HL-60 (cell line): ENCODE measurements at regions not wholly inside any gene's neighbourhood (a gene's known extent, or its start where the extent isn't known, plus 50 kb on each side); places are given as distances from the start of the nearest gene placed in this dataset.
"Not testable (repeated sequence)": the region's sequence is repeated elsewhere in the genome, so short reads cannot be mapped to it uniquely, and the experiment has no call there.

ENCODE experiments used
- DNase-seq, 2 experiments: peaks; one replicate each; pipeline ENCODE4 v3.0.0-alpha.2; 2010 to 2020; ENCODE audit warnings: low read depth in 1 of 2, low spot score in 1 of 2
- H3K27ac ChIP-seq: fragments of 250-450 bp; sonication (Bioruptor Pico); replicated peaks from 2 replicates; pipeline ENCODE4 v1.5.1; 2020; ENCODE audit warnings: mild to moderate bottlenecking, moderate library complexity
- H3K27me3 ChIP-seq: fragments of 250-450 bp; sonication (Bioruptor Pico); 2 replicates; pipeline ENCODE4 v1.5.1; 2021; ENCODE audit warnings: mild to moderate bottlenecking, moderate library complexity; ENCODE audit not compliant: insufficient read depth, poor library complexity, severe bottlenecking
- H3K4me3 ChIP-seq: replicated peaks from 2 replicates; pipeline ENCODE4 v1.5.1; 2011; ENCODE audit warnings: mild to moderate bottlenecking, control low read depth, low read length; ENCODE audit not compliant: insufficient read depth
- GABPA ChIP-seq: IDR thresholded peaks from 2 replicates; pipeline ENCODE4 v1.6.1; 2012; ENCODE audit warnings: low read depth
- POLR2AphosphoS5 ChIP-seq: IDR thresholded peaks from 2 replicates; pipeline ENCODE4 v1.6.1; 2012; ENCODE audit warnings: low read depth
- SPI1 ChIP-seq: IDR thresholded peaks from 2 replicates; pipeline ENCODE4 v1.6.1; 2012; ENCODE audit warnings: low read depth, mild to moderate bottlenecking, borderline replicate concordance
- TF ChIP-seq, protein P1 (sequence below): IDR thresholded peaks from 2 replicates; pipeline ENCODE4 v1.6.1; 2012; ENCODE audit warnings: low read depth; ENCODE audit not compliant: insufficient replicate concordance
- TF ChIP-seq, protein P2 (sequence below): IDR thresholded peaks from one replicate; pipeline ENCODE4 v1.5.1; 2011; ENCODE audit warnings: low read length, control low read depth, inconsistent platforms; ENCODE audit not compliant: insufficient read depth

DNA sequence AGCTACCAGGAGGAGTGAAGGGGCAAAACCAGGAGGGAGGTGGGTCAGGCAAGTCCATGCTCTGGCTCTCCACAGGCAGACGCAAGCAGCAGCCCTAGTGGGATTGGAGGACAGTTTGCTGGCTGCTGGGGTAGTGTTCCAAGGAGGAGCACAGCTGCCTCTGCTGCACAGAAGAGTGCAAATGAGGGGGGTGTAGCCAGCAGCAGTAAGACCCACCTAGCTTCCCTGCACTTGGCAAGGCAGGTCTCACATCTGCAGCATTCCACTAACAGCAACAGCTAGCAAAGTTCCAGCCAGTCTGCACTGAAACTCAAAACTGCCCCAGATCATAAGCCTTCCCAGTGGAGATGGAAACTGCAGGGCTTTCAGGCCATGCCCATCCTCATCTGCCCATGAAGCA lies 405.0 kb downstream of the UTRN start:
- Histone ChIP-seq H3K27ac (no peak overlapping the region), H3K4me3 (no peak overlapping the region), H3K27me3 (no peaks in the 10 kb centered on the region)
- no peak for TF ChIP-seq SPI1
- TF ChIP-seq, protein P1, sequence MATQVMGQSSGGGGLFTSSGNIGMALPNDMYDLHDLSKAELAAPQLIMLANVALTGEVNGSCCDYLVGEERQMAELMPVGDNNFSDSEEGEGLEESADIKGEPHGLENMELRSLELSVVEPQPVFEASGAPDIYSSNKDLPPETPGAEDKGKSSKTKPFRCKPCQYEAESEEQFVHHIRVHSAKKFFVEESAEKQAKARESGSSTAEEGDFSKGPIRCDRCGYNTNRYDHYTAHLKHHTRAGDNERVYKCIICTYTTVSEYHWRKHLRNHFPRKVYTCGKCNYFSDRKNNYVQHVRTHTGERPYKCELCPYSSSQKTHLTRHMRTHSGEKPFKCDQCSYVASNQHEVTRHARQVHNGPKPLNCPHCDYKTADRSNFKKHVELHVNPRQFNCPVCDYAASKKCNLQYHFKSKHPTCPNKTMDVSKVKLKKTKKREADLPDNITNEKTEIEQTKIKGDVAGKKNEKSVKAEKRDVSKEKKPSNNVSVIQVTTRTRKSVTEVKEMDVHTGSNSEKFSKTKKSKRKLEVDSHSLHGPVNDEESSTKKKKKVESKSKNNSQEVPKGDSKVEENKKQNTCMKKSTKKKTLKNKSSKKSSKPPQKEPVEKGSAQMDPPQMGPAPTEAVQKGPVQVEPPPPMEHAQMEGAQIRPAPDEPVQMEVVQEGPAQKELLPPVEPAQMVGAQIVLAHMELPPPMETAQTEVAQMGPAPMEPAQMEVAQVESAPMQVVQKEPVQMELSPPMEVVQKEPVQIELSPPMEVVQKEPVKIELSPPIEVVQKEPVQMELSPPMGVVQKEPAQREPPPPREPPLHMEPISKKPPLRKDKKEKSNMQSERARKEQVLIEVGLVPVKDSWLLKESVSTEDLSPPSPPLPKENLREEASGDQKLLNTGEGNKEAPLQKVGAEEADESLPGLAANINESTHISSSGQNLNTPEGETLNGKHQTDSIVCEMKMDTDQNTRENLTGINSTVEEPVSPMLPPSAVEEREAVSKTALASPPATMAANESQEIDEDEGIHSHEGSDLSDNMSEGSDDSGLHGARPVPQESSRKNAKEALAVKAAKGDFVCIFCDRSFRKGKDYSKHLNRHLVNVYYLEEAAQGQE, result no peak
- TF ChIP-seq POLR2AphosphoS5, result no peak
- TF ChIP-seq, protein P2, sequence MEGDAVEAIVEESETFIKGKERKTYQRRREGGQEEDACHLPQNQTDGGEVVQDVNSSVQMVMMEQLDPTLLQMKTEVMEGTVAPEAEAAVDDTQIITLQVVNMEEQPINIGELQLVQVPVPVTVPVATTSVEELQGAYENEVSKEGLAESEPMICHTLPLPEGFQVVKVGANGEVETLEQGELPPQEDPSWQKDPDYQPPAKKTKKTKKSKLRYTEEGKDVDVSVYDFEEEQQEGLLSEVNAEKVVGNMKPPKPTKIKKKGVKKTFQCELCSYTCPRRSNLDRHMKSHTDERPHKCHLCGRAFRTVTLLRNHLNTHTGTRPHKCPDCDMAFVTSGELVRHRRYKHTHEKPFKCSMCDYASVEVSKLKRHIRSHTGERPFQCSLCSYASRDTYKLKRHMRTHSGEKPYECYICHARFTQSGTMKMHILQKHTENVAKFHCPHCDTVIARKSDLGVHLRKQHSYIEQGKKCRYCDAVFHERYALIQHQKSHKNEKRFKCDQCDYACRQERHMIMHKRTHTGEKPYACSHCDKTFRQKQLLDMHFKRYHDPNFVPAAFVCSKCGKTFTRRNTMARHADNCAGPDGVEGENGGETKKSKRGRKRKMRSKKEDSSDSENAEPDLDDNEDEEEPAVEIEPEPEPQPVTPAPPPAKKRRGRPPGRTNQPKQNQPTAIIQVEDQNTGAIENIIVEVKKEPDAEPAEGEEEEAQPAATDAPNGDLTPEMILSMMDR, result no peak
- no peak for TF ChIP-seq GABPA
- DNase-seq, result no peak

DNA sequence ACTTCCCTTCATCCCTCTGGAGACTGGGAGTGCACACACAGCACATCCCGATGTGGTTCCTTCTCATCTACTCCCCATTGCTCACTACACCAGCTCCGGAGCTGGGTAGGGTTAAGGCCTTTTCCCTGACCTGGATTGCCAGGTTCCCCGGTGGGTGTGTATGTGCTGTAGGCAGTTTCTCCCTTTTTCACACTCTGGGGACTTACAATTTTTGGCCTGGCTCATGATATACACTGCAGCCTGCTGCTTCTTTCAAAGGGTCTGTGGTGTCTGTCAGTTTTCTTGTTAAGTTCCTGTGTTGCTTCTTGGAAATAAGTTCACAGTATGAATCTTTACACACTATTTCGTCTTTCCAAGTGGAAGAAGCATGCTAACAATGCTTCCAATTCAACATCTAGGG lies 405.5 kb downstream of the UTRN start:
- Histone ChIP-seq H3K27ac (no peak overlapping the region), H3K4me3 (no peak overlapping the region), H3K27me3 (no peaks in the 10 kb centered on the region)
- TF ChIP-seq, protein P2, result no peak
- no peak for TF ChIP-seq GABPA
- TF ChIP-seq, protein P1, result no peak
- TF ChIP-seq SPI1, result no peak
- TF ChIP-seq POLR2AphosphoS5, result no peak
- no peak for DNase-seq

DNA sequence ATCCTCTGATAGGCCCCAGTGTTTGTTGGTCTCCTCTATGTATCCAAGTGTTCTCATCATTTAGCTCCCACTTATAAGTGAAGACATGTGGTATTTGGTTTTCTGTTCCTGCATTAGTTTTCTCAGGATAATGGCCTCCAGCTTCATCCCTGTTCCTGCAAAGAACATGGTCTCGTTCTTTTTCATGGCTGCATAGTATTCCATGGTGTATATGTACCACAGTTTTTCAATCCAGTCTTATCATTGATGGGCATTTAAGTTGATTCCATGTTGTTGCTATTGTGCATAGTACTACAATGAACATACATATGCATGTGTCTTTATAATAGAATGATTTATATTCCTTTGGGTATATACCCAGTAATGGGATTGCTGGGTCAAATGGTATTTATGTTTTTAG lies 406.9 kb downstream of the UTRN start:
- H3K27me3 ChIP-seq, DNase-seq, H3K4me3 ChIP-seq, H3K27ac ChIP-seq: not testable (repeated sequence)

DNA sequence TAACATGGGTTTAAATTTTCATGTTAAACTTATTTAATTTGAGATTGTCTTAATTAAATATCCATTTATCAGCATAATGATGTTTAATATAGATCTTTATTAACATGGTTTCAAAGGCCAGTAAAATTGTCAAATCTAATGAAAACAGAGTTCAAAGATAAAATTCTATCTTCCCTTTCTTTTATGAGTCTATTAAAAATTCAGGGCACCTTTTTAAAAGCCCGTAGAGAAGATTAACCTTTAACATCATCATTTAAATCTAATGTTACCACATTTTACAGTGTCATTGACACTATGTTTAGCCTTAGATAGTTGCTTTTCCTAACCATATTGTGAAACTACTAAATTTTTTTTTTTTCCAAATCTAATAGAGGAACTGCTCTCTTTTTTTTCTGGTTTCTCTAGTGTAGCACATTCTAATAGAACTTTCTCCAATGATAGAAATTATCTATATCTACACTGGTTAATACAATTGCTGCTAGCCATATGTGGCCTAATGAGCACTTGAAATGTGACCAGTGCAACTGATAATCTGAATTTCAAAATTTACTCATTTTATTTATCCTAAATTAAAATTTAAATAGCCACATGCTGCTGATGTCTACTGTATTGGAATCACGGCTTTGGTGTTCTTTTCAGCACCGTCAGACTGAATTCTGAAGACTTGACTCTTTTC lies 410.9 kb downstream of the UTRN start:
- Histone ChIP-seq H3K4me3 (no peak overlapping the region), H3K27ac (no peak overlapping the region), H3K27me3 (no peaks in the 10 kb centered on the region)
- DNase-seq, result no peak
- no peak for TF ChIP-seq GABPA
- TF ChIP-seq, protein P1, result no peak
- no peak for TF ChIP-seq SPI1
- TF ChIP-seq POLR2AphosphoS5, result no peak
- TF ChIP-seq, protein P2, result no peak
